Retinal pigment epithelial cell (primary cell): ENCODE measurements at regions not wholly inside any gene's neighbourhood (a gene's known extent, or its start where the extent isn't known, plus 50 kb on each side); places are given as distances from the start of the nearest gene placed in this dataset.

Experiments used
- DNase-seq: peaks from one replicate; pipeline ENCODE4 v3.0.0-alpha.2; 2010; ENCODE audit warnings: low read depth
- H3K4me3 ChIP-seq: 2 replicates; pipeline ENCODE4 v1.5.1; 2011; ENCODE audit warnings: mild to moderate bottlenecking, low read length, control low read depth, moderate library complexity
- TF ChIP-seq, protein P1 (sequence below): conservative IDR thresholded peaks from 2 replicates; pipeline ENCODE4 v1.5.1; 2011; ENCODE audit warnings: low read depth, low read length, control low read depth, inconsistent platforms

- TF ChIP-seq, protein P1, sequence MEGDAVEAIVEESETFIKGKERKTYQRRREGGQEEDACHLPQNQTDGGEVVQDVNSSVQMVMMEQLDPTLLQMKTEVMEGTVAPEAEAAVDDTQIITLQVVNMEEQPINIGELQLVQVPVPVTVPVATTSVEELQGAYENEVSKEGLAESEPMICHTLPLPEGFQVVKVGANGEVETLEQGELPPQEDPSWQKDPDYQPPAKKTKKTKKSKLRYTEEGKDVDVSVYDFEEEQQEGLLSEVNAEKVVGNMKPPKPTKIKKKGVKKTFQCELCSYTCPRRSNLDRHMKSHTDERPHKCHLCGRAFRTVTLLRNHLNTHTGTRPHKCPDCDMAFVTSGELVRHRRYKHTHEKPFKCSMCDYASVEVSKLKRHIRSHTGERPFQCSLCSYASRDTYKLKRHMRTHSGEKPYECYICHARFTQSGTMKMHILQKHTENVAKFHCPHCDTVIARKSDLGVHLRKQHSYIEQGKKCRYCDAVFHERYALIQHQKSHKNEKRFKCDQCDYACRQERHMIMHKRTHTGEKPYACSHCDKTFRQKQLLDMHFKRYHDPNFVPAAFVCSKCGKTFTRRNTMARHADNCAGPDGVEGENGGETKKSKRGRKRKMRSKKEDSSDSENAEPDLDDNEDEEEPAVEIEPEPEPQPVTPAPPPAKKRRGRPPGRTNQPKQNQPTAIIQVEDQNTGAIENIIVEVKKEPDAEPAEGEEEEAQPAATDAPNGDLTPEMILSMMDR, result no peak
- DNase-seq, result peak; percentile 62
- H3K4me3 ChIP-seq, result no peak overlapping the region
These were observed 423.7 kb downstream of the LRIG3 start for GRCh38 chr12:58496411-58497190.

DNA sequence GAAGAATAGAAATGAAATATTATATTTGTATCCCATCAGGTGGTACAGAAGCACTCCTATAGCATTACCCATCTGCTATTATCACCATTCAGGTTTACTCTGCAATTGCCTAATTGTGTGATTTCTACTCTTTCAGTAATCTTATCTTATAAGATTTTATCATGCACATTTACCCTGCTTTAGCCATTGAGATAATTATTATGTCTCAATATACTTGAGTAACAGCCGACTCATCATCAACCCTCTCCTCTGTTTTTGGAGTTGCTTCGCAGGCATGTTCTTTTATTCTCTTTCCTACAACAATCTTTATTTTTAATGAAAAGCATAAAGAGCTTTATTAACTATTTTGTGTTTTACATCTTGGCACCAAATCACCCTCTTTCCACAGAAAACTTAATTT, 419.9 kb downstream of the LRIG3 start:
- TF ChIP-seq, protein P1, result no peak
- no peak for DNase-seq
- H3K4me3 ChIP-seq, result no peak overlapping the region

DNA sequence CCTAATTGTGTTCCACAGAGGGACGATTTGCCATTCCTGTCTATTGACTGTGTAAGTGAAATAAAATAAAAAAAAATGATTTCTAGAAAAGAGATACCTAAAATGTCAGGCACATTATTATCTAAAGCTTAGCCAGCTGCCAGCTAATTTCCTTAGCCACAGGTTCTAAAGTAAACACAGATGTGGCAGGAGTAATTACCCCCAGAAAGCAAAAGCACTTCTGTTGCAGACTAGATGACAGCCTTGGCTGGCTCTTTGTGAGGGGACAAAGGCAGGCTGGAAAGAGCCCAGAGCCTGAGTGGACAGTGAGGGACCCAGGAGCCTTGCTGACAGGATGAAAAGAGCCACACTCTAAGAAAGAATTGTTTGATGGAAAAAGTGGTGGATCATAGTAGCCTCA, 418.1 kb downstream of the LRIG3 start:
- no peak for DNase-seq
- H3K4me3 ChIP-seq, result no peak overlapping the region
- TF ChIP-seq, protein P1, result no peak

DNA sequence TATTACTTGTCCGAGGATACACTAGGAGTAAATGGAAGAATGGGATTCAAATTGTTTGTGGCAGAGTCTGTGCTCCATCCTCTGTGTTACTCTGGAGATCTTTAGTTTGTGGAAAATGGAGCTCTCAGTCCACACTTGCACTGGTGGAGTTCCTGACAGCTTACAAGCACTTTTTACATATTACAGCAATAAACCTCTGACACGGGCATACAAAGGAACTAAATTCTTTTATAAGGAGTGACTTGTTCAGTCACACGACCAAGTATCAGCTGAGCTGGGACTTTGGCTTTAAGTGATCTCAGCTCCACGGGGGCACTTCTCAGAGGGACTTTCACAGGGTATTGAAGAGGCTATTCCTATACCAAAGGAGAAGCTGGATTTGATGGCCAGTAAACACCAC, 417.5 kb downstream of the LRIG3 start:
- TF ChIP-seq, protein P1, result no peak
- DNase-seq, result peak; percentile 41
- no peak overlapping the region for H3K4me3 ChIP-seq

DNA sequence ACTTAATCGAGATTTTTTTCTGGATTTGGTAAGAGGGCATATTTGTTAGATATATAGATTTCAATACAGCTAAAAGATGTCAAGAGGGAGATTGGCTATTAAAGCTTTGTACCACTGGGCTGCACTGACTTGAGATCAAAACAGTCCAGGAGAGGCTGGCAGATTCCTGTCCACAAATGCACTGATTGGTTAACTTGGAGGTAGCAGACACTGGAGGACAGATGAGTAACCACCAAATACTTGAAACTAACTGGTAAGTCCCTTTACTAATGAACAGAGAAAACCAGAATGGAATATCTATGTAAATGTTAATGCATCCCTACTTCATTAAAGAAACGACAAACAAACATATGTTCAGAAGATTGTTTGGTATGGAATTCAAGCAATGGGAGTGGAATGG, 416.6 kb downstream of the LRIG3 start:
- no peak overlapping the region for H3K4me3 ChIP-seq
- no peak for DNase-seq
- TF ChIP-seq, protein P1, result no peak

DNA sequence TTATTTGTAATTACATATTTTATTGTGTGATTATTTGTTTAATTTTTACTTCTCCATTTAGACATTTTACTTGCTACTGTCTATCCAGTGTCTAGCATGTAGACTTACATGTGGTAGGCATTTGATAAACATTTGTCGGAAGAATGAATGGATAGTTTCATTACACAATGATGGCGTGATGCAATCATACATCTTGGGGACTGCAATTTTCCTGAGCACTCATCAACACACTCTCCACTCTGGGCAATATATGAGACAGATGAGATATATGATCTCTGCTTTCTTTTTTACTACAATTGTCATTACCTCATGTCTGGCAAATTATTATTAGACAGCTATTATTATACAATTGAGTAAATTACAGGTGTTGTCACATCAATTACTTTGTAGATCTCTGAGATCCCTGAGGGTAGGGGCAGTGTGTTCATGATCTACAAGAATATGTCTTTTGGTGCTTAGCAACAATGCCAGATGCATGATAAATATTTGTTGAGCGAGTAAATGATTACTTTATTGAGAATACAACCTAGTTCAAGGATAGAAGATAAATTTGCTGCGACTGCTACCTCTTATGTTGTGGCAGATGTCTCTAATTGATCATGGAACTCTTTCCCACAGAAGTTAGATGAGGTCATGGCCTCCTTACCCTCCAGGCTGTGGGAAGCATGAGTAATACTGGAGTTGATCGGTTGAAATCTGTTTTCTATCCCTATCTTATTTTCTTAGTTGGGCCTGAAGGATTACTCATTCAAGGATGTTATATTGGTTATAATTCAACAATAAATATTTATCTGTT, 416.0 kb downstream of the LRIG3 start:
- TF ChIP-seq, protein P1, result no peak
- DNase-seq, result no peak
- H3K4me3 ChIP-seq, result no peak overlapping the region
